Psoas muscle (tissue), 7 donors: ENCODE measurements at regions not wholly inside any gene's neighbourhood (a gene's known extent, or its start where the extent isn't known, plus 50 kb on each side); places are given as distances from the start of the nearest gene placed in this dataset.

ENCODE experiments used
- ATAC-seq, 4 donors: fragments of 200-7000 bp; cut with Tn5 transposase; one replicate each; pipeline ENCODE4 v1.9.1; 2020; ENCODE audit warnings: moderate library complexity in 3 of 4, mild to moderate bottlenecking in 2 of 4
- DNase-seq, 2 donors: peaks; one replicate each; pipeline ENCODE4 v3.0.0-alpha.2; 2020
- H3K27ac ChIP-seq: fragments of 200-600 bp; one replicate; pipeline ENCODE4 v1.8.0; 2022
- H3K27me3 ChIP-seq, 3 donors: fragments of 200-600 bp in 1 of 3; one replicate each; pipeline versions ENCODE4 v1.6.1 to v1.8.0; 2013 to 2022; ENCODE audit warnings: low read length in 2 of 3, mild to moderate bottlenecking in 2 of 3, moderate library complexity in 1 of 3; ENCODE audit not compliant: insufficient read depth in 3 of 3
- H3K36me3 ChIP-seq, 2 donors: fragments of 200-600 bp in 1 of 2; one replicate each; pipeline versions ENCODE4 v1.6.1 to v1.8.0; 2013 to 2022; ENCODE audit warnings: low read depth in 1 of 2, mild to moderate bottlenecking in 1 of 2, moderate library complexity in 1 of 2; ENCODE audit not compliant: insufficient read depth in 1 of 2
- H3K4me1 ChIP-seq: fragments of 200-600 bp; one replicate; pipeline ENCODE4 v1.8.0; 2022
- H3K4me3 ChIP-seq: fragments of 200-600 bp; one replicate; pipeline ENCODE4 v1.8.0; 2022; ENCODE audit warnings: mild to moderate bottlenecking
- H3K9me3 ChIP-seq: fragments of 200-600 bp; one replicate; pipeline ENCODE4 v1.8.0; 2022
- WGBS, 3 donors: extraction: QIAGEN DNeasy Blood & Tissue Kit; methylation state at CpG; one replicate each; pipeline versions ENCODE4 v1.1.6 to v1.1.7; 2013; 5-methylcytosine and 5-hydroxymethylcytosine counted together
- intact Hi-C, 2 donors: fragments of 100-400 bp; cut with DNase I; formaldehyde crosslinking; loops; one replicate each; pipeline versions ENCODE4 v1.11.0 to v1.14.2; 2022
- TF ChIP-seq, protein P1 (sequence below): fragments of 200-600 bp; IDR thresholded peaks from one replicate; pipeline ENCODE4 v1.8.0; 2022; ENCODE audit warnings: antibody characterized with exemption
- donor health status: healthy with polysubstance abuse.
- donor health status: DM: no; HTN: no; CAD: no; lungs with moderate emphysema.
- donor health status: Bipolar disorder and iron deficiency.
- donor health status: healthy.
- donor health status: DM: yes; HTN: yes; CAD: no.
- donor health status: DM: no; HTN: no; CAD: no.
- donor health status: DM: yes; HTN: yes; CAD: no.

GRCh38 chr9:30977965-30978364 lies 1406.5 kb upstream of the ACO1 start:
- no peaks in the 10 kb centered on the region for H3K27me3 ChIP-seq
- H3K36me3 ChIP-seq, result no peaks in the 10 kb centered on the region
- H3K9me3 ChIP-seq, result no peaks in the 10 kb centered on the region
- TF ChIP-seq, protein P1, sequence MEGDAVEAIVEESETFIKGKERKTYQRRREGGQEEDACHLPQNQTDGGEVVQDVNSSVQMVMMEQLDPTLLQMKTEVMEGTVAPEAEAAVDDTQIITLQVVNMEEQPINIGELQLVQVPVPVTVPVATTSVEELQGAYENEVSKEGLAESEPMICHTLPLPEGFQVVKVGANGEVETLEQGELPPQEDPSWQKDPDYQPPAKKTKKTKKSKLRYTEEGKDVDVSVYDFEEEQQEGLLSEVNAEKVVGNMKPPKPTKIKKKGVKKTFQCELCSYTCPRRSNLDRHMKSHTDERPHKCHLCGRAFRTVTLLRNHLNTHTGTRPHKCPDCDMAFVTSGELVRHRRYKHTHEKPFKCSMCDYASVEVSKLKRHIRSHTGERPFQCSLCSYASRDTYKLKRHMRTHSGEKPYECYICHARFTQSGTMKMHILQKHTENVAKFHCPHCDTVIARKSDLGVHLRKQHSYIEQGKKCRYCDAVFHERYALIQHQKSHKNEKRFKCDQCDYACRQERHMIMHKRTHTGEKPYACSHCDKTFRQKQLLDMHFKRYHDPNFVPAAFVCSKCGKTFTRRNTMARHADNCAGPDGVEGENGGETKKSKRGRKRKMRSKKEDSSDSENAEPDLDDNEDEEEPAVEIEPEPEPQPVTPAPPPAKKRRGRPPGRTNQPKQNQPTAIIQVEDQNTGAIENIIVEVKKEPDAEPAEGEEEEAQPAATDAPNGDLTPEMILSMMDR, result no peak
- intact Hi-C loops, result no loop called here
- H3K4me3 ChIP-seq, result no peak overlapping the region
- ATAC-seq (no peak), DNase-seq (no peak)
- no peak overlapping the region for H3K27ac ChIP-seq
- no peaks in the 10 kb centered on the region for H3K4me1 ChIP-seq
- WGBS, 3 donors, result 73 to 94% (median 78%) methylated on average over 1 of the region's 1 CpG

DNA sequence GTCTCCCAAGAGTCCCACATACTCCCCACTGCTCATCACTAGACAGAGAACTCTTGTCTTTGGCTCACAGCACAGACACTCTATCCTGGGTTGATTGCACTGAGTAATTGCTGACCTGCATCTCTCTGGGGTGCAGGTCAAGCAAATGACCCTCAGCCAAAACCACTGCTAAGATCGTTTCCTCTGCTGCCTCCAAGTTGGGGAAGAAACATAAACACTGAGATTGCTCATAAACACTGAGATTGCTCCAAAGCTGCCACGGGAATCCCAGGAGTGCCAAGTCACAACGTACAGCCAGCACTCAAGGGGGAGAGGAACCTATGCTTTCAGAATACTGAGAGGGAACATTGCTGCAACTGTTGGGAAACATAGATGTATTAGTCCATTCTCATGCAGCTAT lies 1402.1 kb upstream of the ACO1 start:
- Histone ChIP-seq H3K9me3 (no peaks in the 10 kb centered on the region), H3K27ac (no peak overlapping the region), H3K4me3 (no peak overlapping the region), H3K4me1 (no peaks in the 10 kb centered on the region), H3K27me3 (no peaks in the 10 kb centered on the region), H3K36me3 (no peaks in the 10 kb centered on the region)
- DNase-seq (no peak), ATAC-seq (no peak)
- intact Hi-C loops, result no loop called here
- 39 to 63% (median 51%) methylated on average over 3 of the region's 3 CpGs for WGBS, 3 donors
- TF ChIP-seq, protein P1, result no peak

DNA sequence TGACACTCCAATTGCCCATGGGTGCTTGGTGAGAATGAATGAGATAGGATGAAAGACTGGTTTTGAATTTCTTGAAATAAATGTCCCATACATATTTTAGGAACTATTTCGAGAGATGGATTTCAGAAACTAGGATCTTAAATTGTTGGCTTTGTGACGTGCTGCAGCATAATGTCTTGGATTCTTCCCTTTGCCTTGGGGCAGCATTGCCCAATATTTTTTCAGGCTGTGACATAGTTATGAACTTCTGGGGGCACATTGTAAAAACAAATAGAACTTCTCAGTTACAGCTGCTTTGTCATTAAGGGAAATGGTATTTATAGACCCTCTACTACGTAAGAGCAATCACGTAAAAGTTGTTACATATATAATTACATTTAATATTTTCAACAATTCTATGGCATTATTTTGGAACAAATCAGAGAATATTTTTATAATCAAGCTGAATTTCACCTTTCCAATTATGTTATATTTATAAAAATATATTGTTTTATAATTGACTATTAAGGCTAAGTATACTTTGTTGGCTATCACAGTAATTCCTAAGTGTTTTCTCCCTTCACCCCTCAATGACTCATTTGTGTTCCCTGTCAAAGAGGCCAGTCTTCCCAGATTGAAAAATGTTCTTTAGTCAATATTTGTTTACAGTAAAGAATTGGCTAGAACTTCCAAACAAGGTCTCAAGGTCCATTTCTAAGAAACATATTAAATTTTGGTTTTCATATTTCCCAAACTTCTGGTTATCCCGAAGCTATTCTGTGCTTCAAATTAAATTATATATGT lies 1388.3 kb upstream of the ACO1 start:
- no peak for DNase-seq
- intact Hi-C loops, result no loop called here
- H3K36me3 ChIP-seq, result no peaks in the 10 kb centered on the region
- H3K4me1 ChIP-seq, result no peaks in the 10 kb centered on the region
- TF ChIP-seq, protein P1, result no peak
- no peaks in the 10 kb centered on the region for H3K27me3 ChIP-seq
- no peak overlapping the region for H3K27ac ChIP-seq
- no peak for ATAC-seq
- no peaks in the 10 kb centered on the region for H3K9me3 ChIP-seq
- WGBS, 3 donors, result 62 to 68% (median 63%) methylated on average over 5 of the region's 5 CpGs
- H3K4me3 ChIP-seq, result no peak overlapping the region

- intact Hi-C loops, result no loop called here
- Histone ChIP-seq H3K27me3 (no peaks in the 10 kb centered on the region), H3K27ac (no peak overlapping the region), H3K4me3 (no peak overlapping the region), H3K4me1 (no peaks in the 10 kb centered on the region), H3K9me3 (no peaks in the 10 kb centered on the region), H3K36me3 (no peaks in the 10 kb centered on the region)
- TF ChIP-seq, protein P1, result no peak
- 55 to 62% (median 56%) methylated on average over 1 of the region's 1 CpG for WGBS, 3 donors
- ATAC-seq, result no peak
- no peak for DNase-seq
Observed at GRCh38 chr9:30996761-30997160, 1387.7 kb upstream of the ACO1 start.

- TF ChIP-seq, protein P1, result no peak
- ATAC-seq, result no peak
- DNase-seq, result no peak
- Histone ChIP-seq H3K27me3 (no peaks in the 10 kb centered on the region), H3K4me3 (no peak overlapping the region), H3K4me1 (no peaks in the 10 kb centered on the region), H3K36me3 (no peaks in the 10 kb centered on the region), H3K9me3 (no peaks in the 10 kb centered on the region), H3K27ac (no peak overlapping the region)
- intact Hi-C loops, result no loop called here
- WGBS, 3 donors, result 10 to 31% (median 21%) methylated on average over 2 of the region's 2 CpGs
Observed at GRCh38 chr9:30997291-30997690, 1387.2 kb upstream of the ACO1 start.
